ENCODE measurements at regions not wholly inside any gene's neighbourhood (a gene's known extent, or its start where the extent isn't known, plus 50 kb on each side); places are given as distances from the start of the nearest gene placed in this dataset.
A peak's percentile ranks its signal among the peaks of the same experiment; 100 is the strongest.

GRCh38 chr4:136925203-136925602 lies 607.1 kb downstream of the PCDH18 start:
- no peak for DNase-seq (ENCODE audit: low spot score)

GRCh38 chr4:136922066-136922465 lies 610.2 kb downstream of the PCDH18 start:
- DNase-seq (ENCODE audit: low spot score): no peak

- DNase-seq (ENCODE audit: low spot score): no peak
Measured at GRCh38 chr4:136920092-136920881, 612.0 kb downstream of the PCDH18 start.

- no peak for DNase-seq (ENCODE audit: low spot score)
Measured at GRCh38 chr4:136918772-136919171, 613.5 kb downstream of the PCDH18 start.

- no peak for DNase-seq (ENCODE audit: low spot score)
Measured at GRCh38 chr4:136917312-136918110, 614.8 kb downstream of the PCDH18 start.

- DNase-seq (ENCODE audit: low spot score): no peak
Measured at GRCh38 chr4:136909626-136910025, 622.7 kb downstream of the PCDH18 start.

- no peak for DNase-seq (ENCODE audit: low spot score)
Measured at GRCh38 chr4:136908122-136908521, 624.2 kb downstream of the PCDH18 start.

GRCh38 chr4:136900696-136901095 lies 631.6 kb downstream of the PCDH18 start:
- DNase-seq (ENCODE audit: low spot score): no peak

GRCh38 chr4:136898590-136899248 lies 633.6 kb downstream of the PCDH18 start:
- no peak for DNase-seq (ENCODE audit: low spot score)

GRCh38 chr4:136893573-136893972 lies 638.7 kb downstream of the PCDH18 start:
- no peak for DNase-seq (ENCODE audit: low spot score)

- no peak for DNase-seq (ENCODE audit: low spot score)
Measured at GRCh38 chr4:136881666-136882065, 650.6 kb downstream of the PCDH18 start.

- DNase-seq (ENCODE audit: low spot score): no peak
Measured at GRCh38 chr4:136873555-136873954, 658.7 kb downstream of the PCDH18 start.

GRCh38 chr4:136867465-136867864 lies 664.8 kb downstream of the PCDH18 start:
- DNase-seq (ENCODE audit: low spot score): no peak

- DNase-seq (ENCODE audit: low spot score): no peak
Measured at GRCh38 chr4:136865526-136865925, 666.8 kb downstream of the PCDH18 start.

GRCh38 chr4:136864604-136865185 lies 667.6 kb downstream of the PCDH18 start:
- DNase-seq (ENCODE audit: low spot score): peak; percentile 84

- DNase-seq (ENCODE audit: low spot score): no peak
Measured at GRCh38 chr4:136863756-136864155, 668.5 kb downstream of the PCDH18 start.

GRCh38 chr4:136862653-136863052 lies 669.6 kb downstream of the PCDH18 start:
- DNase-seq (ENCODE audit: low spot score): no peak

GRCh38 chr4:136861091-136861490 lies 671.2 kb downstream of the PCDH18 start:
- no peak for DNase-seq (ENCODE audit: low spot score)

GRCh38 chr4:136858903-136859302 lies 673.4 kb downstream of the PCDH18 start:
- DNase-seq (ENCODE audit: low spot score): no peak

- no peak for DNase-seq (ENCODE audit: low spot score)
Measured at GRCh38 chr4:136855886-136856285, 676.4 kb downstream of the PCDH18 start.

- DNase-seq (ENCODE audit: low spot score): no peak
Measured at GRCh38 chr4:136850446-136850845, 681.8 kb downstream of the PCDH18 start.

- DNase-seq (ENCODE audit: low spot score): no peak
Measured at GRCh38 chr4:136847881-136848621, 684.2 kb downstream of the PCDH18 start.

Measured in Ammon's horn (tissue), 1 donor.